ENCODE measurements at regions not wholly inside any gene's neighbourhood (a gene's known extent, or its start where the extent isn't known, plus 50 kb on each side); places are given as distances from the start of the nearest gene placed in this dataset.

GRCh38 chr9:38226491-38226951, 157.5 kb upstream of the SHB start:
- peaks cover 14% of the 10 kb centered on the region for H3K4me1 ChIP-seq (ENCODE audit: low read depth, poor library complexity, severe bottlenecking)
- H3K27ac ChIP-seq, result no peak overlapping the region
- H2AFZ ChIP-seq (ENCODE audit: low read depth), result peak overlapping the region; percentile 47; the same call in 1 of the 2 replicates
- H3K9ac ChIP-seq, result no peak overlapping the region
- no peaks in the 10 kb centered on the region for H3K27me3 ChIP-seq (ENCODE audit: insufficient read depth, low read depth)
- H3K4me3 ChIP-seq (IDR thresholded peaks at IDR 0.05; ENCODE audit: insufficient read depth, low read depth, low read length), result no peak overlapping the region
- TF ChIP-seq, protein P1, sequence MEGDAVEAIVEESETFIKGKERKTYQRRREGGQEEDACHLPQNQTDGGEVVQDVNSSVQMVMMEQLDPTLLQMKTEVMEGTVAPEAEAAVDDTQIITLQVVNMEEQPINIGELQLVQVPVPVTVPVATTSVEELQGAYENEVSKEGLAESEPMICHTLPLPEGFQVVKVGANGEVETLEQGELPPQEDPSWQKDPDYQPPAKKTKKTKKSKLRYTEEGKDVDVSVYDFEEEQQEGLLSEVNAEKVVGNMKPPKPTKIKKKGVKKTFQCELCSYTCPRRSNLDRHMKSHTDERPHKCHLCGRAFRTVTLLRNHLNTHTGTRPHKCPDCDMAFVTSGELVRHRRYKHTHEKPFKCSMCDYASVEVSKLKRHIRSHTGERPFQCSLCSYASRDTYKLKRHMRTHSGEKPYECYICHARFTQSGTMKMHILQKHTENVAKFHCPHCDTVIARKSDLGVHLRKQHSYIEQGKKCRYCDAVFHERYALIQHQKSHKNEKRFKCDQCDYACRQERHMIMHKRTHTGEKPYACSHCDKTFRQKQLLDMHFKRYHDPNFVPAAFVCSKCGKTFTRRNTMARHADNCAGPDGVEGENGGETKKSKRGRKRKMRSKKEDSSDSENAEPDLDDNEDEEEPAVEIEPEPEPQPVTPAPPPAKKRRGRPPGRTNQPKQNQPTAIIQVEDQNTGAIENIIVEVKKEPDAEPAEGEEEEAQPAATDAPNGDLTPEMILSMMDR (conservative IDR thresholded peaks at IDR 0.05; ENCODE audit: low read depth, low read length), result no peak
- H3K79me2 ChIP-seq (ENCODE audit: insufficient read depth, low read depth), result no peaks in the 10 kb centered on the region
- H4K20me1 ChIP-seq (ENCODE audit: insufficient read depth), result no peaks in the 10 kb centered on the region
- no peaks in the 10 kb centered on the region for H3K36me3 ChIP-seq (ENCODE audit: insufficient read depth)
- H3K4me2 ChIP-seq, result peak overlapping the region; percentile 39; the same call in 1 of the 2 replicates

DNA sequence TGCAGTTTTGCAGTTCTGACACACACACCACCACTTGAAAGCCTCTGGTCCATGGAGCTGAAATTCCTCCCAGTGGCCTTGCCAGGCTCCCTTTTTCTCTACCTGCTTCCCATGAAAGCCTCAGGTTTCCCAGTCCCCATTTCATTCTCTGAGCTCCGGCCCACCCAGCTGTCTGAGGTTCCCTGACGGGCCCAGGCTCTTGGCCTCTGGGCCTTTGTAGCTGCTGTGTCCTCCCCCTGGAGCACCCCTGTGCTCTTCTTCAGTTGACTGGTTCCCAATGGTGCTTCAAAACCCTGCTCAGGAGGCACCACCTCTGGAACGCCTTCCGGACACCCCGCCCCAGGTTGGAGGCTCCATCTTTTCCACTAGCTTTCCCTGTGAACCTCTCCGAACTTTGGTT, 155.9 kb upstream of the SHB start:
- Histone ChIP-seq H3K36me3 (ENCODE audit: insufficient read depth) (no peaks in the 10 kb centered on the region), H3K9ac (no peak overlapping the region), H3K4me1 (ENCODE audit: low read depth, poor library complexity, severe bottlenecking) (peaks cover 14% of the 10 kb centered on the region), H3K4me3 (IDR thresholded peaks at IDR 0.05; ENCODE audit: insufficient read depth, low read depth, low read length) (no peak overlapping the region), H3K27me3 (ENCODE audit: insufficient read depth, low read depth) (no peaks in the 10 kb centered on the region), H2AFZ (ENCODE audit: low read depth) (no peak overlapping the region), H4K20me1 (ENCODE audit: insufficient read depth) (no peaks in the 10 kb centered on the region), H3K79me2 (ENCODE audit: insufficient read depth, low read depth) (no peaks in the 10 kb centered on the region), H3K27ac (no peak overlapping the region), H3K4me2 (no peak overlapping the region)
- TF ChIP-seq, protein P1 (conservative IDR thresholded peaks at IDR 0.05; ENCODE audit: low read depth, low read length), result no peak

- Histone ChIP-seq H3K36me3 (ENCODE audit: insufficient read depth) (no peaks in the 10 kb centered on the region), H2AFZ (ENCODE audit: low read depth) (no peak overlapping the region), H3K4me3 (IDR thresholded peaks at IDR 0.05; ENCODE audit: insufficient read depth, low read depth, low read length) (no peak overlapping the region), H3K4me1 (ENCODE audit: low read depth, poor library complexity, severe bottlenecking) (no peaks in the 10 kb centered on the region), H3K4me2 (no peak overlapping the region), H4K20me1 (ENCODE audit: insufficient read depth) (no peaks in the 10 kb centered on the region), H3K9ac (no peak overlapping the region), H3K27me3 (ENCODE audit: insufficient read depth, low read depth) (no peaks in the 10 kb centered on the region), H3K79me2 (ENCODE audit: insufficient read depth, low read depth) (no peaks in the 10 kb centered on the region), H3K27ac (no peak overlapping the region)
- TF ChIP-seq, protein P1 (conservative IDR thresholded peaks at IDR 0.05; ENCODE audit: low read depth, low read length), result no peak
Measured at GRCh38 chr9:38216572-38216971, 147.5 kb upstream of the SHB start.

DNA sequence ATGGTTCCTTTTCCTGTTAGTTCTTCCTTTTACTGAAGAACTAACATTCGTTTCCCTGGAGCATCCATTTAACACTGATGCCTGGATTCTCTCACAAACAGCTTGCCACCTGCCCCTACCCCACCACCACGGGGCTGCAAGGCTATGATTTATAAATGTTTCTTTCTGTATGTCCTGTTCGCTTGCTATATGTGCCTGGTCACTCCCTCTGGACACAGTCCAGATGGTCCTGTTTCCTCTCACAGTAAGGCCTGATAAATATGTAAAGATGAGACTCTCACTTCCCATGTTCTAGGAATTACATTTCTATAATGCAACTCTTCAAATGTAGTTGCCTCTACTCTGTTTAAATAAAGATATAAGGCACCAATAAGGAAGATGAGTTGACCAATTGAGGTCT, 146.4 kb upstream of the SHB start:
- Histone ChIP-seq H2AFZ (ENCODE audit: low read depth) (no peak overlapping the region), H3K4me1 (ENCODE audit: low read depth, poor library complexity, severe bottlenecking) (no peaks in the 10 kb centered on the region), H3K27me3 (ENCODE audit: insufficient read depth, low read depth) (no peaks in the 10 kb centered on the region), H3K27ac (no peak overlapping the region), H3K36me3 (ENCODE audit: insufficient read depth) (no peaks in the 10 kb centered on the region), H3K4me3 (IDR thresholded peaks at IDR 0.05; ENCODE audit: insufficient read depth, low read depth, low read length) (no peak overlapping the region), H3K79me2 (ENCODE audit: insufficient read depth, low read depth) (no peaks in the 10 kb centered on the region), H3K4me2 (no peak overlapping the region), H4K20me1 (ENCODE audit: insufficient read depth) (no peaks in the 10 kb centered on the region), H3K9ac (no peak overlapping the region)
- TF ChIP-seq, protein P1 (conservative IDR thresholded peaks at IDR 0.05; ENCODE audit: low read depth, low read length), result no peak
